ENCODE measurements at regions not wholly inside any gene's neighbourhood (a gene's known extent, or its start where the extent isn't known, plus 50 kb on each side); places are given as distances from the start of the nearest gene placed in this dataset.
"Not testable (repeated sequence)": the region's sequence is repeated elsewhere in the genome, so short reads cannot be mapped to it uniquely, and the experiment has no call there.

- Histone ChIP-seq H3K27me3 (ENCODE audit: insufficient read depth, low read depth, severe bottlenecking) (no peaks in the 10 kb centered on the region), H3K36me3 (no peaks in the 10 kb centered on the region), H3K27ac (no peak overlapping the region), H3K9me3 (ENCODE audit: severe bottlenecking) (no peaks in the 10 kb centered on the region), H3K4me3 (ENCODE audit: low read depth, low read length) (no peak overlapping the region)
- DNase-seq = no peak
- TF ChIP-seq CTCF (IDR thresholded peaks at IDR 0.05; ENCODE audit: low read depth, low read length) = no peak
Observed at GRCh38 chr13:24985896-24986295, 110.0 kb upstream of the PABPC3 start.

- no peaks in the 10 kb centered on the region for H3K9me3 ChIP-seq (ENCODE audit: severe bottlenecking)
- H3K27ac ChIP-seq = no peak overlapping the region
- no peak for TF ChIP-seq CTCF (IDR thresholded peaks at IDR 0.05; ENCODE audit: low read depth, low read length)
- H3K27me3 ChIP-seq (ENCODE audit: insufficient read depth, low read depth, severe bottlenecking) = no peaks in the 10 kb centered on the region
- no peak overlapping the region for H3K4me3 ChIP-seq (ENCODE audit: low read depth, low read length)
- no peak for DNase-seq
- no peaks in the 10 kb centered on the region for H3K36me3 ChIP-seq
Observed at GRCh38 chr13:24986826-24987225, 109.1 kb upstream of the PABPC3 start.

- not testable (repeated sequence) for H3K36me3 ChIP-seq; H3K27me3 ChIP-seq (ENCODE audit: insufficient read depth, low read depth, severe bottlenecking); H3K27ac ChIP-seq; DNase-seq; H3K9me3 ChIP-seq (ENCODE audit: severe bottlenecking); H3K4me3 ChIP-seq (ENCODE audit: low read depth, low read length)
Observed at GRCh38 chr13:24989959-24990358, 106.0 kb upstream of the PABPC3 start.

GRCh38 chr13:24992946-24993345 lies 103.0 kb upstream of the PABPC3 start:
- not testable (repeated sequence) for H3K27ac ChIP-seq; H3K4me3 ChIP-seq (ENCODE audit: low read depth, low read length); H3K9me3 ChIP-seq (ENCODE audit: severe bottlenecking); H3K36me3 ChIP-seq; H3K27me3 ChIP-seq (ENCODE audit: insufficient read depth, low read depth, severe bottlenecking); DNase-seq

- H3K36me3 ChIP-seq = no peaks in the 10 kb centered on the region
- H3K27ac ChIP-seq = no peak overlapping the region
- no peak overlapping the region; the same call in 1 of the 2 replicates for H3K4me3 ChIP-seq (ENCODE audit: low read depth, low read length)
- H3K9me3 ChIP-seq (ENCODE audit: severe bottlenecking) = no peaks in the 10 kb centered on the region
- DNase-seq = peak; percentile 91
- TF ChIP-seq CTCF (IDR thresholded peaks at IDR 0.05; ENCODE audit: low read depth, low read length) = peak; percentile 80
- no peaks in the 10 kb centered on the region for H3K27me3 ChIP-seq (ENCODE audit: insufficient read depth, low read depth, severe bottlenecking)
Observed at GRCh38 chr13:24995225-24995804, 100.6 kb upstream of the PABPC3 start.

- Histone ChIP-seq H3K27ac (no peak overlapping the region), H3K9me3 (ENCODE audit: severe bottlenecking) (no peaks in the 10 kb centered on the region), H3K36me3 (no peaks in the 10 kb centered on the region), H3K27me3 (ENCODE audit: insufficient read depth, low read depth, severe bottlenecking) (no peaks in the 10 kb centered on the region), H3K4me3 (ENCODE audit: low read depth, low read length) (no peak overlapping the region)
- TF ChIP-seq CTCF (IDR thresholded peaks at IDR 0.05; ENCODE audit: low read depth, low read length) = peak; percentile 68
- peak; percentile 53 for DNase-seq
Observed at GRCh38 chr13:24997367-24997967, 98.5 kb upstream of the PABPC3 start.

GRCh38 chr13:24998433-24998832 lies 97.5 kb upstream of the PABPC3 start:
- H3K36me3 ChIP-seq = no peaks in the 10 kb centered on the region
- TF ChIP-seq CTCF (IDR thresholded peaks at IDR 0.05; ENCODE audit: low read depth, low read length) = no peak
- H3K27me3 ChIP-seq (ENCODE audit: insufficient read depth, low read depth, severe bottlenecking) = no peaks in the 10 kb centered on the region
- H3K27ac ChIP-seq = no peak overlapping the region
- no peak for DNase-seq
- no peaks in the 10 kb centered on the region for H3K9me3 ChIP-seq (ENCODE audit: severe bottlenecking)
- H3K4me3 ChIP-seq (ENCODE audit: low read depth, low read length) = no peak overlapping the region

All from WERI-Rb-1 (cell line).